ELR (cell line): ENCODE measurements at regions not wholly inside any gene's neighbourhood (a gene's known extent, or its start where the extent isn't known, plus 50 kb on each side); places are given as distances from the start of the nearest gene placed in this dataset.
"Not testable (repeated sequence)": the region's sequence is repeated elsewhere in the genome, so short reads cannot be mapped to it uniquely, and the experiment has no call there.

Source experiments
- DNase-seq: peaks from one replicate; pipeline ENCODE4 v3.0.0-alpha.2; 2015; ENCODE audit warnings: low read depth

DNA sequence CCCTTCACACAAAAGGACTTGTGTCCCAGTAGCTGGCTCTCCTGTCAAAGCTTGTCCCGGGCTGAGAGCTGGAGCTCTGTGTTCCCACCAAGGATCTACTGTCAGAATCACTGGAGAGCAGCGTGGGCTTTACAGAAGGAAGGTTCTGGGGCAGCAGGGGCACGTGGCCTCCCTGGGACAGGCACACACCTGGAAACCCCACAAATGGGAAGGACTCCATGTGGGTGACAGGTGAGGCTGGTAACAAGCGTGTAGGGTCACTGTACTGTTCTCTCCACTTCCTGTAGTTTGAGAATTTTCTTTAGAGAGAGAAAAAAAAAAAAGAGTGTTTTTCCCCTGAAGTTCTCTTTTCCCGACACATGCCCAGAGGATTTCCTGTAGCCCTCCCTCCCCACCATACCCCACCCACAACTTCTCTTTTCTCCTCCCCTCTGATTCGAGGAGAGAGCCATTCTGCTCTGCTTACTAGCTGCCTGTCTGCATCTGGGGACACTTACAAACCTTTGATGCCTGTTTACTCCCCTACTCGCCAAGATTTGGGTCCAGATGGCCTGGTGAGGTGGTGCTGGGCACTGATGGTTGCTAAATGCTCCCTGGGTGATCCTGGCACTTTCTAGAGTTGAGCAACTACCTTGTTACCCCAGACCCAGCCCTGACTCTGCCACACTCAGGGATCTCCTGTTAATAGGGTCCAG lies 84.1 kb upstream of the SIRPA start:
- DNase-seq: peak; percentile 13

- DNase-seq: no peak
Measured at GRCh38 chr20:1810572-1810925, 84.7 kb upstream of the SIRPA start.

GRCh38 chr20:1809611-1810510 lies 85.3 kb upstream of the SIRPA start:
- DNase-seq: peak; percentile 78

- DNase-seq: peak; percentile 88
Measured at GRCh38 chr20:1809131-1809572, 86.1 kb upstream of the SIRPA start.

GRCh38 chr20:1808101-1808500 lies 87.1 kb upstream of the SIRPA start:
- no peak for DNase-seq

GRCh38 chr20:1807394-1807793 lies 87.8 kb upstream of the SIRPA start:
- DNase-seq: no peak

DNA sequence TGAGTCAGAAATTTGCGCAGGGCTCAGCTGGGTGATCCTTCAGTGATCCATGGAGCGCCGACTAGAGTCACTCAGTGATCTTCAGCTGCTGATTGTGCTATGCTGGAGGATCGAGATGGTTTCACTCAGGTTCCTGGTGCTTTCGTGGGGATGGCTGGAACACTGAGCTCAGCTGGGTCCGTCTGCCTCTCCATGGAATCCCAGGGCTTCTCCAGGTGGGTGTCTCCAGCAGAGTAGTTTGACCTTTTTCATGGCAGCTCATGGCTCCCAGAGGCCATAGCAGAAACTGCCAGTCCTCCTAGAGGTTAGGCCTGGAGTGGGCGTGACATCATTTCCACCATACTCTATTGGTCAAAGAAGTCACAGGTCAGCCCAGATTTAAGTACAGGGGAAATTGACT lies 88.8 kb upstream of the SIRPA start:
- DNase-seq: no peak

GRCh38 chr20:1805816-1806215 lies 89.4 kb upstream of the SIRPA start:
- DNase-seq: no peak

DNA sequence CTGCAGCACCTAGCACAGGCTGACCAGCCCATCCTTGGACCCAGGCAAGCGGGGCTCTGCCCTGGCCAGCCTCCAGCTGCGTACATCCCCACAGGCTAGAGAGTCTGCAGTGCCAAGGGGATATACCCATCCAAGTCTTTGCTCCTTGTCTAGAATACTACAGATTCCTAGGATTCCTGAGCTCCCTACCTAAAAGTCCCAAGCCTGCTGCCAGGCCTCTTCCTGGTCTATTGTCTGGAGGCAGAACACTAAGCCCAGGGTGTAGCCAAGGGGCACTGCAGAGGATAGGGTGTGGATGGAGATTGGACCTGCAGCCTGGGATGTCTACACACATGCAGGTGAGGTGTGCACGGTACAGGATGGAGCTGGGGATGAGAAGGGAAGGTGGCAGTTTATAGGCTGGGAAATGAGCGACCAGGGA lies 90.0 kb upstream of the SIRPA start:
- DNase-seq: no peak

DNA sequence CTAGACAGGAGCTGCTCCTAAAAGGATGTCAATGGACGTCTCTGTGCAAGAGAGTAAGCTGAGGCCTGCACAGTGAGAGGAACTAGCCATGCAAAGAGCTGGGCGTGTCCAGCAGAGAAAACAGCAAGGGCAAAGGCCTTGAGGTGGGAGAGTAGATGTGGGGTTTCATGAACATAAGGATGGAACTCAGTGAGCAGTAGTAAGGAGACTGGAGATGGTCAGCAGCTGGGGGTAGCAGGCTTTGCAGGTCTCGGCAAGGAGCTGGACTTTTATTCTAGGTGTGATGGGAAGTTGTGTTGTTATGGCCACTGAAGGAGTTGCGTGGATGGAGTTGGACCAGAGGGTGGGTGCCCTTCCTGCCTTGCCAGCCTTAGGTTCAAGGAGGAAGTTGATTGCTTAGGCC lies 90.7 kb upstream of the SIRPA start:
- DNase-seq: no peak

DNA sequence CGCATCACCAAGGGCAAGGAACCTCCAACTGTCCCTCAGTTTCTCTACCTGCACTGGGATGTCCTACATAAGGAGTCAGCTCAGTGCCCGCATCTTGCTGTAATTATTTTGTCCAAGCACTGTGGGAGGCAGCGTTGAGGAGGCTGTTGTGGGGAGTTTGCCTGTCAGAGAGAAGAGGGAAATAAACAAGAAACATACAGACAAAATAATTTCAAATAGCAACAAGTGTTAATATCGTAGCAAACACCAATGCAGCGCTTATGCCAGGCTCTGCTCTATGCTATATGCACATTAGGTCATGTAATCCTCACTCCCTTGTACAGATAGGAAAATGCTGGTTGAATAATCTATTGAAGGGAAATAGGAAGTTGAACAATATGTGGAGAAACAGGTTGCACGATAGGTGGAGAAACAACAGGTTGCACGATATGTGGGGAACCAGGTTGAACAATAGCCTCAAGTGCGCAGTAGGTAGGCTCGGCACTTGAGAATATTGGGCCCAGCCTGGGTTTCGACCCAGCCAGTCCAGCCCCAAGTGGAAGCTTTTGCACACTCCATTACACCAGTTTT lies 91.2 kb upstream of the SIRPA start:
- DNase-seq: no peak

DNA sequence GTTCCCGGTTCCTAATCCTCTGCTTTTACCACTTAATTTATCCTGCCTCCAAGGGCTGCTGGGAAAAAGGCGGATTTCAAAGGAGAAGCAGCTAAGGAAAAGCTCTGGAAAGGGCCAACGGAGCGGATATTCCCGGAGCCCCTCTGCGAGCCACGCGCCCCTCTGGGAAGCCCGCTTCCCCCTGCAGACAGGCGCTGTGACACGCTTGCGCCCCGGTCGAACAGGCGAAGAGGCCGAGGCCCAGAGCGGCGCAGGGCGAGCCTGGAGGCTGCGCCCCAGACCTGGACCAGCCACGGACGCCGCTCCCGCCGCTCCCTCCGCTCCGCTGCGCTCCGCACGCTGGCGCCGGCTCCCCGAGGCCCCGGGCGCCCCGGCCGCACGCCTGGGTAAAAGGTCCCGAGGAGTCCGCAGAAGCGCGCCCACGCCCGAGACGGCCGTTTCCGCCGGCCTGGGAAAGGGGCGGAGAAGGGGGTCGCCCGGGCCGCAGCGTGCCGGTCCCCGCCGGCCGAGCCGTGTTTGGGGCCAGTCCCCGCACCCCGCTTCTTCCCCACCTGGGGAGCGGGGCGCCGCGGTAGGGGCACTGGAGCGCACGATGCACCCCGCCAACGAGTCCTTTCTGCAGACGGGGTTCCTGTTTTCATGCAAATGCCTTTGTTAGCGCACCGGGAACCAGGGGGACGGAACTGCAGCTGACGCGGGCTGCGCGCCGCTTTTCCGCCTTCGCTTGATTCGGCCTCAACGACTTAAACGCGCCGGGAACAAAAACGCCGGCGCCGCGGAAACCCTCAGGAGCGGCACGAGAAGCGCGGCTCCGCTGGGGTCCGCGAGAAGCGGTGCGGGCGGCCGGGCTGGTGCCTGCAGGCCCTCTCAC lies 91.9 kb upstream of the SIRPA start:
- DNase-seq: peak; percentile 45

- DNase-seq: peak; percentile 58
Measured at GRCh38 chr20:1802385-1803060, 92.7 kb upstream of the SIRPA start.

GRCh38 chr20:1801929-1802306 lies 93.3 kb upstream of the SIRPA start:
- DNase-seq: no peak

DNA sequence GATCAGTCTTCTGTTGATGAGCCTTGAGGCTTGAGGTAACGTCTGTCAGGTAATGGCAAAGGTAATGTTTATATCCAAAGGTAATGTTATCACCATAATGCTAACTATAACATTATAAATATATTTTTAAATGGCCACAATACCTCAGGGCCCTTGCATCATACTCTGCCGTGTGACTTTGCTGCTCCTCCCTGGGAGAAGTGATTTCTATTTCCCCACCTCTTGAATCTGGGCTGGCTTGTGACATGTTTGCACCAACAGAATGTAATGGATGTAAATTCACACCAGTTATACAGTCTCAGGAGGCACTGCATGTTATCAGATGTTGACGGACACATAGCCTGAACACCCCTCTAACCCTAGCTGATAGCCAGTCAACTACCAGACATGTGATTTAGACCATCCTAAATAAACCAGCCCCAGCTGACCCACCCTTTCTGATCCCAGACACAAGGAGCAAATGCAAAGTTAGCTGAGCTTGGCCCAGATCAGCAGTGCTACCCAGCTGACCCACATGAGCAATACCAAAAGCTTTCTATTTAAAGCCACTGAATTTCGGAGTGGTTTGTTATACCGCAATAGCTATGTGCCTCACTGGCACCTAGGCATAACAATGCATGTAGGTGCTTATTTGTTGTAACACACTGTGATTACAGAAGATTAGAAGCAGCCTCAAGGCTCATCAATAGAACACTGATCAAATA lies 93.8 kb upstream of the SIRPA start:
- no peak for DNase-seq

- peak; percentile 57 for DNase-seq
Measured at GRCh38 chr20:1800777-1801176, 94.4 kb upstream of the SIRPA start.

GRCh38 chr20:1800180-1800579 lies 95.0 kb upstream of the SIRPA start:
- DNase-seq: no peak

DNA sequence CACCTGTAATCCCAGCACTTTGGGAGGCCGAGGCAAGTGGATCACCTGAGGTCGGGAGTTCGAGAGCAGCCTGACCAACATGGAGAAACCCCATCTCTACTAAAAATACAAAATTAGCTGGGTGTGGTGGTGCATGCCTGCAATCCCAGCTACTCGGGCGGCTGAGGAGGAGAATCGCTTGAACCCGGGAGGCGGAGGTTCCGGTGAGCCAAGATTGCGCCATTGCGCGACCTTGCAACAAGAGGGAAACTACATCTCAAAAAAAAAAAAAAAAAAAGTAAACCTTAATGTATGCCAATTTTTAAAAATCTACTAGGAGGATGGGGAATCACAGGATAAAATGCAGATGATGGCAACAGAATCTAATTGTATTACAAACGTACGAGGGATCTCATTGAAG lies 95.5 kb upstream of the SIRPA start:
- DNase-seq: not testable (repeated sequence)

GRCh38 chr20:1798982-1799381 lies 96.2 kb upstream of the SIRPA start:
- no peak for DNase-seq

DNA sequence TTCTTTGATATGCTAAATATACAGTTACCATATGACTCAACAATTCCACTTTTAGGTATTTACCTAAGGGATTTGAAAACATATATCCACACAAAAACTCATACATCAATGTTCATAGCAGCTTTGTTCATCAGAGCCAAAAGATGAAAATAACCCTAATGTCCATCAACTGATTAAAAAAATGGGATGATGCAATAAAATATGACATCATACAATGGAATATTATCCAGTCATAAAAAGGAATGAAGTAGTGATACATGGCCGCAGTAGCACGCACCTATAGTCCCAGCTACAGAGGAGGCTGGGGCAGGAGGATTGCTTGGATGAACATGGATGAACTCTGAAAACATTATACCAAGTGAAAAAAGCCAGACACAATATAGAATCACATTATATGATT lies 101.4 kb upstream of the SIRPA start:
- no peak for DNase-seq

DNA sequence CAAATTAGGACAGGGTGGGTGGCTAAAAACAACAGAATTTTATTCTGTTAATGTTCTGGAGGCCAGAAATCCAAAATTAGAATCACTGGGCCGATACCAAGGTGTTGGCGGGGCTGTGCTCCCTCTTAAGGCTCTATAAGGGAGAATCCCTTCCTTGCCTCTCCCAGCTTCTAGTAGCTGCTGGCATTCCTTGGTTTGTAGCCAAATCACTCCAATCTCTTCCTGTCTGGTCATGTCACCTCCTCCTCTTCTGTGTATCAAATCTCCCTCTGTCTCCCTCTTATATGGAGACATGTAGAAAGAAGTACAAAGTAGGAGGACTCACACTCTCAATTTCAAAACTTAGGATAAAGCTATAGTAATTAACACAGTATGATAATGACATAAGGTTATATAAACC lies 102.9 kb upstream of the SIRPA start:
- DNase-seq: no peak
